SW 1271 (cell line): ENCODE measurements at regions not wholly inside any gene's neighbourhood (a gene's known extent, or its start where the extent isn't known, plus 50 kb on each side); places are given as distances from the start of the nearest gene placed in this dataset.

ENCODE experiments used
- DNase-seq, 2 experiments: peaks; one replicate each; lab custom pipeline; 2025; lab: John Stamatoyannopoulos, UW

- peak in 1 of 2 experiments; percentile 55 for DNase-seq
Measured at GRCh38 chr3:176430244-176431037, 766.8 kb downstream of the TBL1XR1 start.

DNA sequence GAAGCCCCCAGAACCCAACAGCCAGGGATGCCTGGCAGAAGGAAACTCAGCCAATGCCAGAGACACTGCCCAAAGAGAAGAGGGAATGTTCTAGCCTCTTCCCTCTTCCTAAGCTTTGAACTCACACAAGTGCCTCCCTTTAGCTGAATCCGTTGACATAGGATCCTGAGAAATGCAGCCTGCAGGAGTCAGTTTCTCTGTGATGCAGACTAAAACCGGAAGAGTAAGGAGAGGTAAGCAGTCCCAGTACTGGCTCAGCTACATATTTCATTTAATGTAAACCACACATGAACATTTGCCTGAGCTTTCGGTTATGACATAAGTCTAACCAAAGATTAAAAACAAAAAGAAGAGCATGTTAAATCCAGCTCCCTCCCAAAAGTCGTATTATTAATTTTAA lies 768.7 kb downstream of the TBL1XR1 start:
- no peak for DNase-seq

DNA sequence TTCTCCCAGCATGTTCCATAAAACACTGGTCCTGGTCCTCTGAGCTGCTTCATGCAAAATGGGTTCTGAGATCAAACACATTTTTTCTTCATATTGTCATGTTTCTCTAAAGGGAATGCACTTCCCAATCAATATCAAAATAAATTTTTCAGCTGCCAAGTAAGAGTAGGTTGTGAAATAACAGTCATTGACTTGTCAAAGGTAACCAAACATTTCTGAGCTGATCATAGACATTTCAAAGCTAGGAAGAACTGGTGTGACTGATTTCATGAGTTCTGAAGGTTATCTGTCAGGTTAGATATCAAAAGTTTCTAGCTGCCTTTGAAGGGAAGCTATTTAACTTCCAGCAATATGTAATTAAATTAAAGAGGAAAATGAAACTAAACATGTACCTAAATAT lies 770.9 kb downstream of the TBL1XR1 start:
- no peak for DNase-seq

- no peak for DNase-seq
Measured at GRCh38 chr3:176416870-176417269, 780.4 kb downstream of the TBL1XR1 start.

- DNase-seq = no peak
Measured at GRCh38 chr3:176415661-176416295, 781.5 kb downstream of the TBL1XR1 start.

DNA sequence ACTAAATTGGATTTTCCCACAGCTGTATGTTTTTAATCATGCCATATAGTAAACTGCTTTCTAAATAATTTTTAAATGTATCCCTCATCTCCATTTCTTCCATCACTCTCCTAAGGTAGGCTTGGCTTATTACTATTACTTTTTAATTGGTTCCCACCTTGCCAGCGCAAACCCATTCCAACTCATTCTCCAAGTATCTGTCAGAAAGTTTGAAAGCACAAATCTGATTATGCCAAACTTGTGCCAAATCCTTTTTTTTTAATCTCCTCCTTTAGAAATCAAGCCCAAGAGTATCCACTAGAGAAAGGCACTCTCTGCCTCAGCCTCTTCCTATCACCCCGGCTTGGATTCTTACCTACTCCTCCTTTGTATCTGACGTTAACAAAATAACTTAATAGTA lies 784.5 kb downstream of the TBL1XR1 start:
- DNase-seq = no peak

DNA sequence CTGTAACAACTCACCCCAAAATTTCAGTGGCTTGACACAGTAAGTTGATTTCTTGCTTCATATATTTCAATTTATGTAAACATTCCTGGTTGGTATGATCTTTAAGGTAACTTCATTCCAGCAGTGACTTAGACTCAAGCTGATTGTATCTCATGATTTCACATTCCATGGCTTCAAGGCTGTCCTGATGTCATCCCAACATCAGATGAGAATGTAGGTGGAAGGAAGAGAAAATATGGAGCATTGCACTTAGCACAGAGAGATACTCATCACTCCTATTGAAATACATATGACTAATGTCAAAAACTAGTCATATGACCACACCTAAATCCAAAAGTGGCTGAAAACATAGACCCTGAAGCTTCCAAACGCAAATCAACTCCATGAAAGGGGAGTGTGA lies 793.8 kb downstream of the TBL1XR1 start:
- no peak for DNase-seq

DNA sequence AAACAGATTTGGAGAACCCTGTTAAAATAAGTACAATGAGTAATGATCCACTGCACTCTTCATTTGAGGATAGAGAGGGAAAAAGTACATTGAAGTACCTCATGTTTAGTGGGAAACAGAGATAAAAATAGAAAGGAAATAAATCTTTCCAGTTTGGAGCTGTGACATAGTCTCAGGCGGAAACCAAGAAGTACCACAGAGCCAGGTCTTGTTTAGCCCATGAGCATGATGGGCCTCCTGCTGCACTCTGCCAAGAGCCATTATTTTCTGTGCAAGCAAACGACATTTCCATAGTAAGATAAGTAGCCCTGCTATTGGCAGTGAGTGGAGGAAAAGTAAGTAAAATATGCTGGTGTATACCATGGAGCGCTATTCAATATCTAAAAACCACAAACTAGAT lies 796.1 kb downstream of the TBL1XR1 start:
- DNase-seq = no peak

- DNase-seq = no peak
Measured at GRCh38 chr3:176399193-176399592, 798.1 kb downstream of the TBL1XR1 start.

GRCh38 chr3:176395240-176395639 lies 802.0 kb downstream of the TBL1XR1 start:
- no peak for DNase-seq

DNA sequence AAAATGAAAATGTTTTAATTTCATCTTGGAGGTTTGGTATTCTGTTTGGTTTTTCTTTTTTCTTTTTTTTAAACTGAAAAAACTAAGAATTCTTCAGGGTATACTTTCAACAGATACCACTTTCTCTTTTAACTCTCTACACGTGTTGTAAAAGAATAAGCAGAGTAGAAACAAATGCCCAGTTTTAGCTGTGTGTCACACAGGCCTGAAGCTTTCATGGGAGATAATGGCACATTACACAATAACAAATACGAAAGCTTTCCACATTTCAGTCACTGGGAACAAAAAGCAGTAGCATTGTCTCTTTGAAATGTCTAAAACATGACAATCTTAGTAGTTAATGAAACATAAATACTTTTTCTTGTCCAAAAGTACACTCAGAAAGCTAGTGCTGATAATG lies 818.5 kb downstream of the TBL1XR1 start:
- no peak for DNase-seq

DNA sequence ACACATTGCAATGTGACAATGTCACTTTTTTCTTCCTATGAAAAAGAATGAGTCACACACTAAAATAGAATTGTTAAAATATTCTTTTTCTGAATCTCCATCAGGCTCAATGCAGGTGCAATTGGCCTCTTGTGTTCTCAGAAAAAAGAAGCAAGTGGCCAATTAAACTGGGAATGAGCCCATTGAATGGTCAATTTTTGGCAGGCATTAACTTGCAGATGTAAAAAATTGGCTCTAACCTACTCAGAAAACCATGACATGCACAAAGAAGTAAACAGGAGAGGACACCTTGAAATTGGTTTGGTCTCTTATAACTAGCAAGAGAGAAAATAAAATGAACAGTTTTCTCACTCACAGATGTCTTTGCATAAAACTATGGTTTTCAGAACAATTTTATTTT lies 820.8 kb downstream of the TBL1XR1 start:
- DNase-seq = no peak

- DNase-seq = no peak
Measured at GRCh38 chr3:176375519-176375918, 821.8 kb downstream of the TBL1XR1 start.

GRCh38 chr3:176362191-176362731 lies 835.0 kb downstream of the TBL1XR1 start:
- DNase-seq = no peak

GRCh38 chr3:176359211-176359610 lies 838.1 kb downstream of the TBL1XR1 start:
- DNase-seq = no peak

DNA sequence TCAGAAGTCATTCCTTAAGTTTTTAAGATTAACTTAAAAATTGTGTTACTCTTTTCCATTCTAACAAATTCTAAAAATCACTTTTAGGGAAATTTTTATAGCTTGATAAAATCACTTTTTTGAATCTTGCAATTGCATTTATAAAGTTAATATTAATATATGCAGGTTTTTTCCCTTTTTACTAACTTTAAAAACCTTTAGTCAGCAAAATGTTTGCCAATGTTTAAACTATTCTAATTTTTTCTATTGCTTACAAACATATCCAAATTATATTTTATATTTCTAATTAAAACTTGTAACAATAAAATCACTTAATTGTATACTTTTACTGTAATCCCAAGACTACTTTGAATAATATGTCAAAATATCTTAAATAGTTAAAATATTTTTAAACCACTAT lies 839.4 kb downstream of the TBL1XR1 start:
- no peak for DNase-seq

DNA sequence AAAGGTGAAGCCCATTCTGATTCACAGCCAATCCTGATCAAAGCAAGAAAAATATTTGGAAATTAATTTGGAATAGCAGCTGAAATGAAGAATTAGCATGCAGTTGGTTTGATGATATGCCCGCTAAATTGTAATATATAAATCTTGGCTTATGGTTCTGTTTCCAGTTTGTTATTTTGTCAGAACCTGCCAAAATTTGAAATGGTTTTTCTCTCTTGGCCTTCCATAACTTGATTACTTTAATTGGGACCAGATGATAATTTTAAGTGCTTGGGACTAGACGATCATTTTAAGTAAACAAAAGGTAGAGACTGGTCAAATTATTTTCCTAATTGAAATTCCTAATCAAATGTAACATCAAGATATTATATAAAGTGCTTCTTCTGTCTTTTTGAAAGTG lies 842.4 kb downstream of the TBL1XR1 start:
- no peak for DNase-seq

GRCh38 chr3:176352716-176353334 lies 844.5 kb downstream of the TBL1XR1 start:
- no peak for DNase-seq

GRCh38 chr3:176351408-176351807 lies 845.9 kb downstream of the TBL1XR1 start:
- no peak for DNase-seq

GRCh38 chr3:176349706-176350105 lies 847.6 kb downstream of the TBL1XR1 start:
- no peak for DNase-seq

DNA sequence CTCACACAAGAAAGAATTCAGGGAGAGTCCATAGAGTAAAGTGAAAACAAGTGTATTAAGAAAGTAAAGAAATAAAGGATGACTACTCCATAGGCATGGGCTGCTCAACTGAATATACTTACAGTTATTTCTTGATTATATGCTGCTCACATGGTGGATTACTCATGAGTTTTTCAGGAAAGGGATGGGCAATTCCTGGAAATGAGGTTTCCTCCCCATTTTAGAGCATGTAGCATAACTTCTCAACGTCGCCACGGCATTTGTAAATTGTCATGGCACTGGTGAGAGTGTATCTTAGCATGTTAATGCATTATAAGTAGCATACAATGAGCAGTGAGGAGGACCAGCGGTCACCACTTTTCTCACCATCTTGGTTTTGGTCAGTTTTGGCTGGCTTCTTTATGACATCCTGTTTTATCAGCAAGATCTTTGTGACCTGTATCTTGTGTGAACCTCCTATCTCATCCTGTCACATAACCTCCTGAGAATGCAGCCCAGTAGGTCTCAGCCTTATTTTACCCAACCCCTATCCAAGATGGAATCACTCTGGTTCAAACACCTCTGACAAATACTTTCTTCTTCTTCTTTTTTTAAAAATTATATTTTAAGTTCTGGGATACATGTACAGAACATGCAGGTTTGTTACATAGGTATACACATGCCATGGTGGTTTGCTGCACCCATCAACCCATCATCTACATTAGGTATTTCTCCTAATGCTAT lies 849.7 kb downstream of the TBL1XR1 start:
- DNase-seq = no peak

GRCh38 chr3:176341963-176342362 lies 855.3 kb downstream of the TBL1XR1 start:
- no peak for DNase-seq
